ENCODE measurements at regions not wholly inside any gene's neighbourhood (a gene's known extent, or its start where the extent isn't known, plus 50 kb on each side); places are given as distances from the start of the nearest gene placed in this dataset.
"Not testable (repeated sequence)": the region's sequence is repeated elsewhere in the genome, so short reads cannot be mapped to it uniquely, and the experiment has no call there.

DNA sequence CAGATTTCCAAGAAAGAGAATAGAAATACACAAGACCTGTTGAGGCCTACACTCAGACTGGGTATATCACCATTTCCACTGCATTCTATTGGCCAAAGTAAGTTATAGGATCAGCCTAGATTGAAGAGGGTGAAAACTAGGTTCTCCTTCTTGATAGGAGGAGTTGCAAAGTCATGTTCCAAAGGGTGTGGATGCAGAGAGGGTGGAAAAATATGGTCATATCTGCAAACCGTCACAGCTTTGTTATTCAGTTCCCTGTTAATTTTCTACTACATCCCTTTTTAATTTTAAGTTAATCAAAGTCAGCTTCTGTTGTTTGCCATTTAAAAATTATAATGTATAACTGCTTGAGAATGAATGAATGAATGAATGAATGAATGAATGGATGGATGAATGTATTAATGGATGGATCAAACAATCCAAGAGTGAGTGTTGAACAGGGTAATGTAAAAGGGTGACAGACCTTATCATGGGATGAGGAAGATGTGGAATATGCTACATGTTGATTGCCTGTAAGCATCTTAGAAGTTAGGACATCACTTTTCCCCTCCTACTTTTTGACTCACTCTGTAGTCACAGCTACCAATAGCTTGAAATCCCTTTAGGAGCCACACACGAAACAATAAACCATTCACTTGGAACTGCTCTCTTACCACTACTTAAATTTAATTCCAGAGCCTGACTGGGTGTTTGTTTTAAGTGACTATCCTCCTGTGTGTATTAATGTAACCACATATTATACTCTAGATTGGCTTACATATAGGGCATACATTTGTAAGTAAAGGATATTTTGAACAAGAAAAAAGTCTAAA lies 121.5 kb downstream of the CCDC34 start:
- DNase-seq, result no peak

DNA sequence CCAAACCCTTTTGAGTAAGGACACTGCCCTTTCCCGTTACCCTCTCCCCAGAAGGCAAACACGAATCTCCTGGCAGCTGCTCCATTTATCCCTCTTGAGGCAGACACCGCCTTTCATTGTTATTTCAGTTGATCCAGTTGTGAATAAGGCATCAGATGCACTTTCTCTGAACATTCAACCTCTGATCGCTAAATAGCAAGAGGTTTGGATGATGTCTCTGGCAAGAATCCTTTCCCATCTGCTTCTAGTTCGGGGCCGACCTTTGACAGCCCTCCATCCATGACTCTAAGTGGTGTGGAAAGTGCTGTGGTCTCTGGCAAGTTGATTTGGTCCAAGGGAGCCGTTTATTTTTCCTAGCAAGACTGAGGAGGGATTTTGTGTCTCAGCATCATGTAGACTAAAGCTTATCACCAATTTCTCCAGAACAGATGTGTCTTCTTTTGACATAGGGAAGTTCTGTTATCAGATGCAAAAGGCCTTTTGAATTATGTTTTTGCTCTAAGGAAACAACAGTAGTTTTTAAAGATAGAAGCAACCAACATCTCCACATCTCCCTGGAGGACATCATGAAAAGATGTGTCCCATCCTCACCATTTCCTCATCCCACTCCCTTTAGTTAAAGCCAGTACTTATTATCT lies 123.6 kb downstream of the CCDC34 start:
- DNase-seq, result no peak

DNA sequence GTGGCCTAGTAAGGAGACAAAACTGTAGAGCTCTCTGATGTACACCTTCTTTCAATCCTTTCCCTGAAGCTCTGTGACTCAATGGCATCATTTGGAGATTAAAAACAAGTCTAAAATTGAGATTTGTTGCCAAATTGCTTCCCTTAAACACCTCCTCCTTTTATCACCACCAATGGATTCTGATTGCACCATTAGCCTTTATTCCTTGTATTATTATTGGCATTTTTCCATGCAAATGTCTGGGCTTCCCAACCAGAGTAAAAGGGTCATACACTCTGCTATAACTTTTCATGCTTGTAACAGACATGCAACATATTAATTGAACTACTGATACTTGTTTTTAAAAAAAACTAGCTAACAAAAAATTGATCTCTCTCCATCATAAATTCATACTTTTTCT lies 124.2 kb downstream of the CCDC34 start:
- DNase-seq, result no peak

DNA sequence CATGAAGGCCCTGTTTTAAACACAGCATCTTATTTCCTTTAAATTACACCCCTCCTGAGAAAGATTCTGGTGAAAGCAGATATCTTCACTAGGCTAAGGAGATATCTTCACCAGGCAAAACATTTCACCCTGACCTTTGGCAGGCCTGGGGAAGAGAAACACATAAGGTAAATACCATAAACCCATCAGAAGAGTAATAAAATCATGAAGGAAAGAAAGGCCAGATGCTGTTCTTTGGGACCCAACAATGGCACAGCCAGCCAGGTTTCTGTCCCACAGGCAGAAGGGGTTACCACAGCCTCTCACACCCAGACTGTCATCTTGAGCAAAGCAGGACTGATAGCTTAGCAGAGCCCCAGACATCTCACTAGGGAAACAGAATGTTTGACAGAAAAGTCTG lies 125.4 kb downstream of the CCDC34 start:
- DNase-seq, result no peak

DNA sequence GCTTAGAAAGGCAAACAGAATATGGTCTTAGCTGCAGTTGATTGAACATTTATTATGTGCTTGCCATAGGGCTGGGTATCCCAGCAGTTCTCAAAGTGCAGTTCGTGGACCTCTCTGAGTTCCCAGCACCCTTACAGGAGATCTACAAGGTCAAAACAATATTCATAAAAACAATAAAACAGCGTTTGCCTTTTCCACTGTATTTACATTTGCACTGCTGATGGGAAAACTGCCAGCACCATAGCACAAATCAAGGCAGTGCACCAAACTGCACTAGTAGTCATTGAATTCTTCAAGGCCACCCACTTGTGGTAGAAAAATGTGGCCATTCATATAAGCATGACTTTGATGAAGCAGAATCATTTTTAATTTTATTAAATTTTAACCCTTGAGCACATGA lies 128.1 kb downstream of the CCDC34 start:
- DNase-seq, result no peak

DNA sequence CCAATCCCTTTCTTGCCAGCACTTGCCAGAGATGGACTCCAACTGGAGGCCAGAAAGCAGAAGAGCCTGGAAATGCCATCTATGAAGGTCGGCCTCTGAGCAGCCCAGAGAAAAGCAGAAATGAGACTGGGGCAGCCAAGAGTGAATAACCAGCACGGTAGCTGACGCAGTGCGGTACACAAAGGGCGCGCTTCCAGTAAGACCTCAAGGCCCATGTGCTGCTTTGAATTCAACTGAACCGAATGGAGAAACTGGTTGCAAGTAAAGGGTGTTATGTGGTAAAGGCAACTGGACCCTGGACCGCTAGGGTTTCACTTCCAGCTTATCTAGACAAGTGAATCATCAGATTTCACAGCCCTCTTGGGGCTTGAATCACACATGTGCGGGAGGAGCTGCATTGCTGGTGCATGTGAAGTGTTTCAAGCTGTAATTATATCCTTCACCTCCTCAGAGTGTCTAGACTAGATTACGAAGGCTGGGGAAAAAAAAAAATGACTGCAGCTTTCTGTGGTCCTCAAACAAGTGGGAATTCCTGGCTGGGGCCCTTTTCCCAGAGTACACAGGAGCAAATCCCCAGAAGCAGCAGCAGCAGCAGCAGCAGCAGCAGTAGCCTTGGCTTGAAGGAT lies 128.9 kb downstream of the CCDC34 start:
- DNase-seq, result no peak

DNA sequence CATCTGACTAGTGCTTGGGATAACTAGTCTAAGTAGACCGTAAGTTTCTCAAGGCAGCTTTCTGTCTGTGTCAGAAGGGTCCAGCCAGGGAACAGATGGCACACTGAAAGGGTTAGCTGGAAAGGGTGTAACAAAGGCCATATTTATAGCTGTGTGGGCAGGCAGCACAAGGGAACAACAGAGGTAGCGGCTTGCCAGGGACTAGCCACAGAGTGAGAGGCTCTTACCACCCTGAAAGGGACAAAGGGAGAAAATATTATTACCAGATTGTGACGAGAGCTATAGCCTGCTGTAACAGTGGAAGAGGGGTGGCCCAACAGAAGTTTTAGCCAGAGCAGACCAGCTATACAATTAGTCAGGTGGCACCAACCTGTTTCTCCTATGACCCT lies 129.4 kb downstream of the CCDC34 start:
- no peak for DNase-seq

DNA sequence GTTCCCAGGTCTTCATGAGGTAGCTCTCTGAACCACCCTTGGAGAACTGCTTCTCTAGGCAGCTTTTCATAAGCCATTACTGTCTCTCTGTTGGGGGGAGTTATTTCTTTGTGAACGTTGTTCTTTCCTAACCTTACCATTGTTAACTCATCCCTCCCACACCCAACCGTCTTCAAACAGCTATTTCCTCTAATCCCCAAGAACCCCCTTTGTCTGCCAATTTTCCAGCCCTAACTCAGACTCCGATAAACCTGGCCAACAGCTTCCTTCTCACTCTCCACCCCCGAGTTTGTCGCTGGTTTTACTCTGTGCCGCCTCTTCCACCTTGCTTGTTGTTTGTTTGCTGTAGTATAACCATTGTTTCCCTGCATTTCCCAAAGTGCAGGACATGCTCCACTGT lies 131.5 kb downstream of the CCDC34 start:
- DNase-seq, result no peak

DNA sequence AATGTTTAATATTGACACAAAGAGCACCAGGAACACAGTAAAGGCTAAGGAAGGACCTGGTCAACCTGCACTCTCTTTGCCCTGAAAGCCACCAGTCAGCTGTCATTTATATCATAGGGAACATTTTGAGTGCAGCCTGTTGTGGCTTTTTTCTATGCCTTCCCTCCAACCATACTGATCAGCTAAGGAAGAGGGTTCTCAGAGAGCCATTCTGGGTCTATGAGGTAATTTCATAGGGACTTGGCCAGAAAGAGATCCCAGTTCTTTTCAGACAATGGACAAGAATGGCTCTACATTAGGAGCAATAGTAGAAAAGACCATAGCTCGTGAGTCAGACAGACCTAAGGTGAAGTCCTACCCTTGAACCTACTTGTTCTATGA lies 132.8 kb downstream of the CCDC34 start:
- DNase-seq, result no peak

DNA sequence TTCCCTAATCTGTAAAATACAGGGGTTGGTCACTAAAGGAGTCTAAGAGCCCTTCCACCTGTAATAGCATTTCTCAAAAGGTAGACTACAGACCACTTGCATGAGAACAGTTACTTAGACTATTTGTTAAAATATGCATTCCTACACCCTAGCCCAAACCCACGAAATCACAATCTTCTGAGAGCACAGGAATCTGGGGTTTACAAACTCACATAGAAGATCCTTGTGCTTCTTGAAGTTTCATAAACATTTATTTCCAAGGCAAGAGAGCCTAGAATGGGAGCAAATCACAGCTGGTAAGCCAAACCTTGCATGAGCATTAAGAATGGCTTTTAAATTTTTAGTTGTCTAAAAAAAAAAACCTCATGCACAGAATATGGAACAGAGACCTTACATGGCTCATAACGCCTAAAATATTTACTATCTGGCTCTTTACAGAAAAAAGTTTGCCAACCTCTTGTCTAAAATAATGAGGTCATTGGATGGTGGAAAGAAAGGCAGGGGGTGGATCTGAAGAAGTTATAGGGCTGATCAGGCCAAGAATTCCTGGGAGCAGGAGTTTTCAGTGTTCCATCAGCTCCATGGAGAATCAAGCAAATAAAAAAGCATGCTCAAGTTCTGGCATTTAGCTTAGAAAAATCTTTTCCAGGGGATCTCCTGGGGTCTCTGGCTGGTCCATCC lies 133.4 kb downstream of the CCDC34 start:
- no peak for DNase-seq

DNA sequence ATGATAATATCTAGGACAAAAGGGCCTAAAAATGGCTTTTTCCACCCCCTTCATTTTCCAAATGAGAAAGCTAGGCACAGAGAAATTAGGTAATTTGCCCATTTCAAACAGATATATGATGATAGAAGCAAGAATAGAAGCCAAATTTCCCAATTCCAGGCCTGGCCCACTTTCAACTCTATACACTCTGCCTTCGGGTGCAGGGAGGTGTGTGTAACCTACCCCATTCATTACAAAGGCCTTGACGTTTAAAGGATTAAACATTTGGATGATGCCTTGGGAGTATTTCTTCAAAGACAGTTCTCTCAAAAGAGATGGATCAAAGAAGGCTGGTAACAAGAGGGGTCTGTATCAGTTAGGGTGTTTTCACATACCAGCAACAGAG lies 134.1 kb downstream of the CCDC34 start:
- no peak for DNase-seq

DNA sequence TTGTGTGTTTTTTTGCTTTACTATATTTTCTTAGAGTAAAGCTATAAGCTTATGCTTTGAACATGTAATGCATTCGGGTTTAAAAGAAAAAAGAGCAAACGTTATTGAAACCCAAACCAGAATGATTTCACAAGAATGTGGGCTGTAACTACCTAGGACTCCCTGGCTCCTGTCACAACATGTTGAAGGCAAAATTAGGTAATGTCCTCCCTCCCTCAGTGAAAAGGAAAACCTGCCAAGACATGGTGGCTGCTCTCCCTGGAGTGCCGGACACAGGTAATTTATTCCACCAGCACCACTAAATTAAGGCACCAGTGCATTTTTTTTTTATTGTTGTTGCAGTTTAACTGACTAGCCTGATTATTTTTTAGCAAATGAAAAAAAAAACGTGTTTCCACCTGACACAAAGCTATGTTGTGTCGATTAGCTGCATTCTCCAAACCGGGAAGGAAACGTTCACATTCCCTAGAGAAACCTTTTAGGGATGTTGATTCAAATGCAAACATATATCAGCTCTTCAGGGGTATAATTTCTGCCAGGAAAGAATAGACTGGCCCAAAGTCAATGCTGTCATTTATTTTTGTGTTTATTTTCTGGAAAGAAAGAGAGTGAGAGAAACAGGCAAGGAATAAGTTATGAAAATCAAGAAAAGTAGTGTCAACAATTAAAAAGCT lies 134.6 kb downstream of the CCDC34 start:
- no peak for DNase-seq

DNA sequence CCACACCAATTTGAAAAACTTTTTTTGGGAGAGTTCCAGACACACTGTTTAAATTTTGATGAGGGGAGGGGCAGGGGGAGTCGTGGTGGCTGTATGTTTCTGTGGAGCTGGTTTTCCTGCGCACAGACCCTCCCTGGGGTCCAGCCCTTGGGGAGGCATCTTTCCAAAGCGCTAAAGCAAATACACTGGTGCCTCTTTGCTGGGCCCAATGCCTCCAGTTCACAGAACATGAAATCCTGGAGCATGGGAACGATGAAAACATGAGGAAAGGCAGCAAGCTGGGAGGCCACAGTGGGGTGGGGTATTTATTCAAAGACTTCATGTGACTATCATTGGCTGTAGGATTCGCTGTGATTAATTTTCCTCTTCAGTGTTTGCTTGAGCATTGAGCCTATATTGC lies 135.3 kb downstream of the CCDC34 start:
- DNase-seq, result no peak

DNA sequence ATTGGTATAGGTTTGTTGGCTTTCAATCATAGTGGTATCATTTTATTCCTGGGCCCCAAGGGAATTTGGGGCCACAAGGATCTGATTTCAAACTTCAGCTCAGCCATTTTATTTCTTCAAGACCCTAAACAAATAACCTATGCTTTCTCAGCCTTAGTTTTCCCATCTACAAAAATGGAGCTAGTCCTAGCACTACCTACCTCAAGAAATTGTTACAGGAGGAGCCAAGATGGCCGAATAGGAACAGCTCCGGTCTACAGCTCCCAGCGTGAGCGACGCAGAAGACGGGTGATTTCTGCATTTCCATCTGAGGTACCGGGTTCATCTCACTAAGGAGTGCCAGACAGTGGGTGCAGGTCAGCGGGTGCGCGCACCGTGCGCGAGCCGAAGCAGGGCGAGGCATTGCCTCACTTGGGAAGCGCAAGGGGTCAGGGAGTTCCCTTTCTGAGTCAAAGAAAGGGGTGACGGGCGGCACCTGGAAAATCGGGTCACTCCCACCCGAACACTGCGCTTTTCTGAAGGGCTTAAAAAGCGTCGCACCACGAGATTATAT lies 143.5 kb downstream of the CCDC34 start:
- DNase-seq, result not testable (repeated sequence)

DNA sequence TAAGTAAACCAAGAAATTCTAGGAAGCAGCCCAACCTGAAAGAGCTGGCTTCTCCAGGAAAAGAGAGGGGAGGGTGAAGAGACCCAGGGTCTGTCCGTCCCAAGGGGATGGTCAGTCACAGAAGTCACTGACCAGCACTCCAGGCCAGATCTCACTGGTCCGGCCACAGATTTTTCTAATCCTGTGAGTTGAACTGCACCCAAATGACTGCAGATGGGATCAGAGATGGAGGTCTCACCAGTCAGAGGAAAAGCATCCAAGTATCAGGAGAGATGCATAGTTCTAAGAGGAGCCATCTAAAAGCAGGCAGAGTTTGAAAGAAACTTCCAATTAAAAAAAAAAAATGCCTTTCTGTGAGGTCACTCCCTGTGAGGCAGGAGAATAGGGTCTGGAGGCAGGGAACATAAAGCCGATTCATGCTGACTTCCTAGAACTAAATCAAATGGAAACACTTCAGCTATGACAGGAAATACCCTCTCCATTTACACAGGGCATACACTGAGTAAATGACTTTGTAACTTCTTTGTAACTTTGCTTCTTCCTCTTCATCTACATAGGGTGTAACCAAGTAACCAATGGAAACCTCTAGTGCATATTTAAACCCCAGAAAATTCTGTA lies 144.5 kb downstream of the CCDC34 start:
- DNase-seq, result no peak

DNA sequence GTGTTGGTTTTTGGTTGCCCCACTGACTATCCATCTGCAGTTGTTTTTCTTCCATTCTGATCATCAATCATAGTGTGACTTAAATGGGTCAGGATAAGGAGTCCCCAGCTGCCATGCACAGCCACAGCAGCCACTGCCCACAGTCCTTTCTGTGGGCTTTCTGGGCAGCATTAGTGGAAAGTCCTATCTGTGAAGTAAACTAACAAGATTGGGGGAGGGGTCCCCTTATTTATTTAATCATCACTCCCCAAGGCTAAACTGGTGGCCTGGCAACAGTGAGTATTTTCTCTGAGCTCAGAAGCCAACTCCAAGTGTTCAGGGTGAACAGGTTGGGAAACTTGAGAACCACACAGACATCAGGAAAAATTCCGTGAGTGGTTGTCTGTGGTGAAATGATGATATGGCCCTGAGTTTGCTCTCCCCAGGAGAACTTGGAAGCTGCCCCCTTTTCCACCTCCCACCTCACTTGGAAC lies 145.0 kb downstream of the CCDC34 start:
- no peak for DNase-seq

DNA sequence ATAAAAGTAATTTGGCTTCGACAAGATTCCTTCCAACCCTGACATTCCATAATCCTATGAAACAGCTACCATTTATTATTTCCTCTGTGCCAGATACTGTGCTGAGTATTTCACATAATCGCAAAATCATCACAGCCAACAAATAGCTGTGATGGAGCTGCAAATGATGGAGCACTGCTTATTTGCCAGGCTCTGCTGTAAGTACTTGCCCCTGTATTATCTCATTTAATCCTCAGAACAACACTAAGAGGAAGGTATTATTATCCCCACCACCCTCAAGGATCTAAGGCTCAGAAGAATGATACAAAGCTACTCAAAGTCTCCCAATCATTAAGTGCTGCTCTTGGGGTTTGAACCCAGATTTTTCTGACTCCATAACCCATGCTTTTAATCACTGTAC lies 145.5 kb downstream of the CCDC34 start:
- DNase-seq, result no peak

DNA sequence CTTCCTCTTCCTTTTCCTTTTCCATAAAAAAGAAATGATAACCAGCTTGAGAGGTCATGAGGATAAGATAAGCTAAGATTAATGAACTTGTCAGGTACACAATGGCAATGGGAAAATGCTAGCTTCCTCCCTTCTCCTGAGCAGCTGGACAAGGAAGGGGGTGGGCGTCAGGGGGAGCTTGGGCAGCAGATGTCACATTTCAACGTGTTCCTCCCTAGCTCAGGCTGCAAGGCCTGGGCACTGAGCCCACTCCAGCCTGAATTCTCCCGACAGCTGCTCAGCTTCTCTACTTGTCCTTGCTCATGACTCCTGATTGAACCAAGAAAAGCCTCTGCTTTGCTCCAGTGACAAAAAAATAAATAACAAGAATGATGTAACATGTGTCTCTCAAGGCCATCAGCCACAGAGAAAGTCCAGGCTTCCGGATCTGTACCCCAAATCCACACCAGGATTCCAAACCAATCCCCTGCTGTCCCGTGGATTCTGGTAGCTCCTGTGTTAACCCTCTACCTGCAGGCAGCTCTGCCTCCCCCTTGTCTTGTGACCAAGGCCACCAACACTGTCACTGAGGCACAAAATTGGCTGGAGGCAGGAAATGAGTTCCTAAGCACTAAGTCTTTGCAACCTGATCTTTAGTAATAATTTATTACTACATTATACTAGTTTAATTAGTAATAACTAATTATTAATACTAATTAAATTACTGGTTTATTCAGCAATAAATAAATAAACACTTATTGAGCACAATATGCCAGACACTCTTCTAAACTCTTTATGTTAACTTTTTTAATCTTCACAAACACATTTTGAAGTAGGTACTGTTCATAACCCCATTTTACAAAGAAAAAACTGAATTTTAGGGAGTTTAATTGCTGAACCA lies 146.5 kb downstream of the CCDC34 start:
- no peak for DNase-seq

DNA sequence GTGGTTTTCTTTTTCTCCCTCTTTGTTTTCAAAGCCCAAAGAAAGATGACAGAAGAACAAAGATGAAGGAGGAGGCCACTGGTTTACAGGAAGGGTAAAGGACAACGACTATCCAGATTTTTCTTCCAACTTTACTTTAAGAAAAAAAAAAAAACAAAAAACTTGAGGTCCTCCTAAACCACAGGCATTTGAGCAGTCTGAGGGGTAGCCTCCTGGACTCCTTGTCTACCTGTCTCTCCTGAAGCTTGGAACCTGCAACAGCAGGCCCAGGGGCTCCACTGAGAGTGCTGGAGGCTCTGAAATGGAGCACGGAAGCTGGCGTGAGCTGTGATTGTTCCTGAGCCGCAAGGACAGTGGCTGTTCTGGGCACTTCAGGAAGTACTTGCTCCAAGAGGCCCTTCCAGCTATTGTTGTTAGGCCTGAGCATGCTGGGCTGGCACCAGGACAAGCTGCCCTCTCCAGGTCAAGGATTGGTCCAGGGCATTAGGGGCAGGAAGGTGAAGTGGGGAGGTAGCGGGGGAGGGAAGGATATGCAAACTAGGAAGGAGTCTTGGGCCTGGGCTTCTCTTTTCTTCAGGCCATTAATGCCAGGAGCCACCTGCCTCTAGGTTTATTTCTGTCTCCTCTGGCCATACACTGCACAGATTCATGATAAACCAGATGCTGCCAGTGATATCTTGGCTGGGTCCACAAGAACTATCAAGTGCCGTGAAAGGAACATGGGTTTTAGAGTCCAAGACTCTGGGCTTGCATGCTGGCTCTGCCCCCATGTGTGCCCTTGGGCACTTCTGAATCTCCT lies 147.3 kb downstream of the CCDC34 start:
- no peak for DNase-seq

DNA sequence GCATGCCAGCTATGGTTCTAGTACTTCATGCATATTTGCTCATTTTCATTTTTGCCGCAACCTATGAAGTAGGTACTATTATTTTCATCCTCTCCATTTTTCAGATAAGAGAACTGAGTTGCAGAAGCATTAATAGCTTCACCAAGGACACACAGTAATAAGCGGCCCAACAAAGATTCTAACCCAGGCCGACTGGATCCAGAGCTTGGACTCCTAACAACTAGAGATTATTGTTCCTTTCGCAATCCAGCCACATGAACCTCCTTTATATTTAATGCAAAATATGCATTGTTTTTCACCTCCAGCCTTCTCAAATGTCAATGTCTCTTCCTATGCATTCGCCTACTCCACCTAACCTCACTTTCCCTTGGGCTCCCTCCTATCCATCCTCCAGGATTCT lies 148.3 kb downstream of the CCDC34 start:
- no peak for DNase-seq
